ENCODE measurements at regions not wholly inside any gene's neighbourhood (a gene's known extent, or its start where the extent isn't known, plus 50 kb on each side); places are given as distances from the start of the nearest gene placed in this dataset.
A peak's percentile ranks its signal among the peaks of the same experiment; 100 is the strongest.

DNA sequence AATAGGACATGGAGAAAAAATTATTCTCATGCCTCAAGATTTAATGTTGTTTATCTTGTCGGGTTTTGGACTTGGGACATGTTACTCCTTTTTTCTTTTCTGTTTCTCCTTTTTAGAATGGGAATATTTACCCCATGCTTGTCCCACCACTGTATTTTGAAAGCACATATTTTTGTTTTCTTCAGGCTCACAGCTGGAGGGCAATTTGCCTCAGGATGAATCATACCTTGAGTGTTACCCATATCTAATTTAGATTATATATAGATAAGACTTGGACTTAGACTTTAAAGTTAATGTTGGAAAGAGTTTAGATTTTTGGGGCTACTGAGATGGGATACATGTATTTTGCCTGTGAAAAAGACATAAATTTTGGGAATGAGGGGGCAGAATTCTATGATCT, 541.6 kb upstream of the MAN1A1 start:
- DNase-seq = no peak
- Histone ChIP-seq H3K79me2 (ENCODE audit: insufficient read depth) (no peaks in the 10 kb centered on the region), H3K4me1 (ENCODE audit: insufficient read depth) (no peaks in the 10 kb centered on the region), H4K20me1 (ENCODE audit: insufficient read depth) (no peaks in the 10 kb centered on the region), H3K9ac (no peak overlapping the region), H3K36me3 (ENCODE audit: low read depth) (no peaks in the 10 kb centered on the region), H3K4me2 (ENCODE audit: unreplicated experiment) (no peak overlapping the region), H3F3A (ENCODE audit: insufficient read depth) (no peaks in the 10 kb centered on the region), H3K9me2 (ENCODE audit: insufficient read depth) (no peaks in the 10 kb centered on the region), H3K9me3 (ENCODE audit: low read depth) (no peaks in the 10 kb centered on the region), H3K4me3 (no peak overlapping the region), H3K27me3 (replicated peaks; ENCODE audit: insufficient read depth) (no peaks in the 10 kb centered on the region), H2AFZ (no peak overlapping the region), H3K27ac (no peak overlapping the region)
- 30 to 50% methylated on average over 1 of the region's 1 CpG for WGBS, 2 experiments (ENCODE audit: low coverage in 1 of 2, low lambda C conversion rate in 2 of 2, missing lambda C conversion rate in 2 of 2)
- in situ Hi-C loops (cut with MboI) = no loop called here
- no peak for TF ChIP-seq EZH2 (IDR thresholded peaks at IDR 0.05; ENCODE audit: insufficient read depth, poor library complexity, severe bottlenecking)
- TF ChIP-seq EZH2phosphoT487 (IDR thresholded peaks at IDR 0.05; ENCODE audit: insufficient read depth, low read depth) = no peak

DNA sequence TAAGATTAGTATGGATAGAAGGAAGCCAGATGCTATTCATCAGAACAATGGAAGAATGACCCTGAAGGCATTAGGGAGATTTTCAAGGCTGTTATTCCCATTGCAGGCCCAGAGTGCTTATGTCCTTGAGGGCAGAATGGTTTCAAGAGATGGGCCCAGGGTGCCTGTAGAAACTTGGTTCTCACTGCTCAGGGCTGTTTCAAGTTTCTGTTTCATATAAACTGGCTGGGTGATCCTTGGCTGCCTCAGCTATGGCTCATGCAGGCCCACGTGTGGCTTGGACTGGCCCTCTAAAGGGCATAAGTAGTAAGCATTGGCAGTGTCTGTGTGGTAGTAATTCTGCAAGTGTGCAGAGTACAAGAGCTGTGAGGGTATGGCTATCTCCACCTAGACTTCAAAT, 540.9 kb upstream of the MAN1A1 start:
- no peak overlapping the region for H3K9ac ChIP-seq
- no peak overlapping the region for H3K27ac ChIP-seq
- WGBS, 2 experiments (ENCODE audit: low coverage in 1 of 2, low lambda C conversion rate in 2 of 2, missing lambda C conversion rate in 2 of 2) = 0% methylated on average over 1 of the region's 1 CpG
- no peaks in the 10 kb centered on the region for H3K27me3 ChIP-seq (replicated peaks; ENCODE audit: insufficient read depth)
- H2AFZ ChIP-seq = no peak overlapping the region
- H3K4me2 ChIP-seq (ENCODE audit: unreplicated experiment) = no peak overlapping the region
- H3K36me3 ChIP-seq (ENCODE audit: low read depth) = no peaks in the 10 kb centered on the region
- no peaks in the 10 kb centered on the region for H4K20me1 ChIP-seq (ENCODE audit: insufficient read depth)
- no peak overlapping the region for H3K4me3 ChIP-seq
- H3F3A ChIP-seq (ENCODE audit: insufficient read depth) = no peaks in the 10 kb centered on the region
- no peaks in the 10 kb centered on the region for H3K9me3 ChIP-seq (ENCODE audit: low read depth)
- TF ChIP-seq EZH2 (IDR thresholded peaks at IDR 0.05; ENCODE audit: insufficient read depth, poor library complexity, severe bottlenecking) (no peak), EZH2phosphoT487 (IDR thresholded peaks at IDR 0.05; ENCODE audit: insufficient read depth, low read depth) (no peak)
- H3K79me2 ChIP-seq (ENCODE audit: insufficient read depth) = no peaks in the 10 kb centered on the region
- in situ Hi-C loops (cut with MboI) = no loop called here
- H3K4me1 ChIP-seq (ENCODE audit: insufficient read depth) = no peaks in the 10 kb centered on the region
- no peaks in the 10 kb centered on the region for H3K9me2 ChIP-seq (ENCODE audit: insufficient read depth)
- peak; percentile 15 for DNase-seq

GRCh38 chr6:119887666-119888065, 538.1 kb upstream of the MAN1A1 start:
- TF ChIP-seq EZH2 (IDR thresholded peaks at IDR 0.05; ENCODE audit: insufficient read depth, poor library complexity, severe bottlenecking) (no peak), EZH2phosphoT487 (IDR thresholded peaks at IDR 0.05; ENCODE audit: insufficient read depth, low read depth) (no peak)
- Histone ChIP-seq H3K4me1 (ENCODE audit: insufficient read depth) (no peaks in the 10 kb centered on the region), H3K4me3 (no peak overlapping the region), H4K20me1 (ENCODE audit: insufficient read depth) (no peaks in the 10 kb centered on the region), H3K79me2 (ENCODE audit: insufficient read depth) (no peaks in the 10 kb centered on the region), H3F3A (ENCODE audit: insufficient read depth) (no peaks in the 10 kb centered on the region), H3K36me3 (ENCODE audit: low read depth) (no peaks in the 10 kb centered on the region), H3K9me2 (ENCODE audit: insufficient read depth) (no peaks in the 10 kb centered on the region), H3K27me3 (replicated peaks; ENCODE audit: insufficient read depth) (no peaks in the 10 kb centered on the region), H3K4me2 (ENCODE audit: unreplicated experiment) (no peak overlapping the region), H3K9me3 (ENCODE audit: low read depth) (no peaks in the 10 kb centered on the region), H3K9ac (no peak overlapping the region), H2AFZ (no peak overlapping the region), H3K27ac (no peak overlapping the region)
- in situ Hi-C loops (cut with MboI) = no loop called here
- no peak for DNase-seq

- Histone ChIP-seq H2AFZ (peak overlapping the region; percentile 27; the same call in 1 of the 2 replicates), H3F3A (ENCODE audit: insufficient read depth) (no peaks in the 10 kb centered on the region), H3K79me2 (ENCODE audit: insufficient read depth) (no peaks in the 10 kb centered on the region), H4K20me1 (ENCODE audit: insufficient read depth) (no peaks in the 10 kb centered on the region), H3K9me3 (ENCODE audit: low read depth) (no peaks in the 10 kb centered on the region), H3K27ac (no peak overlapping the region), H3K4me3 (no peak overlapping the region; the same call in 1 of the 2 replicates), H3K4me2 (ENCODE audit: unreplicated experiment) (peak overlapping the region; percentile 10), H3K36me3 (ENCODE audit: low read depth) (no peaks in the 10 kb centered on the region), H3K4me1 (ENCODE audit: insufficient read depth) (no peaks in the 10 kb centered on the region), H3K27me3 (replicated peaks; ENCODE audit: insufficient read depth) (no peaks in the 10 kb centered on the region), H3K9me2 (ENCODE audit: insufficient read depth) (no peaks in the 10 kb centered on the region), H3K9ac (no peak overlapping the region)
- 5 to 6% methylated on average over 1 of the region's 1 CpG for WGBS, 2 experiments (ENCODE audit: low coverage in 1 of 2, low lambda C conversion rate in 2 of 2, missing lambda C conversion rate in 2 of 2)
- TF ChIP-seq EZH2 (IDR thresholded peaks at IDR 0.05; ENCODE audit: insufficient read depth, poor library complexity, severe bottlenecking) (no peak), EZH2phosphoT487 (IDR thresholded peaks at IDR 0.05; ENCODE audit: insufficient read depth, low read depth) (no peak)
- peak; percentile 69 for DNase-seq
- in situ Hi-C loops (cut with MboI) = no loop called here
These were observed 531.9 kb upstream of the MAN1A1 start for GRCh38 chr6:119881416-119881815.

- no peak overlapping the region for H3K27ac ChIP-seq
- H3K27me3 ChIP-seq (replicated peaks; ENCODE audit: insufficient read depth) = no peaks in the 10 kb centered on the region
- no peak overlapping the region for H3K9ac ChIP-seq
- TF ChIP-seq EZH2phosphoT487 (IDR thresholded peaks at IDR 0.05; ENCODE audit: insufficient read depth, low read depth) = no peak
- no peak for TF ChIP-seq EZH2 (IDR thresholded peaks at IDR 0.05; ENCODE audit: insufficient read depth, poor library complexity, severe bottlenecking)
- H2AFZ ChIP-seq = no peak overlapping the region
- no peaks in the 10 kb centered on the region for H3K4me1 ChIP-seq (ENCODE audit: insufficient read depth)
- no peak for DNase-seq
- H4K20me1 ChIP-seq (ENCODE audit: insufficient read depth) = no peaks in the 10 kb centered on the region
- H3K9me2 ChIP-seq (ENCODE audit: insufficient read depth) = no peaks in the 10 kb centered on the region
- H3K36me3 ChIP-seq (ENCODE audit: low read depth) = no peaks in the 10 kb centered on the region
- H3K4me3 ChIP-seq = no peak overlapping the region
- no peak overlapping the region for H3K4me2 ChIP-seq (ENCODE audit: unreplicated experiment)
- in situ Hi-C loops (cut with MboI) = no loop called here
- H3F3A ChIP-seq (ENCODE audit: insufficient read depth) = no peaks in the 10 kb centered on the region
- no peaks in the 10 kb centered on the region for H3K79me2 ChIP-seq (ENCODE audit: insufficient read depth)
- no peaks in the 10 kb centered on the region for H3K9me3 ChIP-seq (ENCODE audit: low read depth)
These were observed 531.3 kb upstream of the MAN1A1 start for GRCh38 chr6:119880840-119881239.
